ENCODE measurements at regions not wholly inside any gene's neighbourhood (a gene's known extent, or its start where the extent isn't known, plus 50 kb on each side); places are given as distances from the start of the nearest gene placed in this dataset.

GRCh38 chr10:133007360-133007858 lies 65.0 kb upstream of the CFAP46 start:
- no peak overlapping the region for H3K27ac Mint-ChIP-seq
- H3K36me3 Mint-ChIP-seq, result no peaks in the 10 kb centered on the region
- no peak overlapping the region for H3K4me3 Mint-ChIP-seq
- DNase-seq (no peak), ATAC-seq (ENCODE audit: low read depth in 2 of 2) (no peak)
- peaks cover 3 to 5% (median 5%) of the 10 kb centered on the region in 3 donors for H3K27me3 Mint-ChIP-seq
- H3K4me1 Mint-ChIP-seq, result no peaks in the 10 kb centered on the region
- H3K9me3 Mint-ChIP-seq, result no peaks in the 10 kb centered on the region

- Mint-ChIP-seq H3K27ac (no peak overlapping the region), H3K9me3 (no peaks in the 10 kb centered on the region), H3K27me3 (peaks cover 4 to 9% (median 5%) of the 10 kb centered on the region in 3 donors), H3K4me1 (no peaks in the 10 kb centered on the region), H3K4me3 (no peak overlapping the region), H3K36me3 (no peaks in the 10 kb centered on the region)
- DNase-seq (no peak), ATAC-seq (ENCODE audit: low read depth in 2 of 2) (no peak)
Observed at GRCh38 chr10:133006806-133007205, 64.4 kb upstream of the CFAP46 start.

- no peaks in the 10 kb centered on the region for H3K4me1 Mint-ChIP-seq
- DNase-seq (no peak), ATAC-seq (ENCODE audit: low read depth in 2 of 2) (no peak)
- H3K27ac Mint-ChIP-seq, result no peak overlapping the region
- H3K36me3 Mint-ChIP-seq, result no peaks in the 10 kb centered on the region
- no peak overlapping the region for H3K4me3 Mint-ChIP-seq
- peaks cover 4 to 15% (median 10%) of the 10 kb centered on the region in 3 donors for H3K27me3 Mint-ChIP-seq
- no peaks in the 10 kb centered on the region for H3K9me3 Mint-ChIP-seq
Observed at GRCh38 chr10:133006202-133006601, 63.8 kb upstream of the CFAP46 start.

- Mint-ChIP-seq H3K27ac (no peak overlapping the region), H3K27me3 (peaks cover 4 to 24% (median 21%) of the 10 kb centered on the region in 3 donors)
- no peak for DNase-seq
Observed at GRCh38 chr10:133004478-133004877, 62.1 kb upstream of the CFAP46 start.

GRCh38 chr10:133003188-133003587 lies 60.8 kb upstream of the CFAP46 start:
- H3K4me1 Mint-ChIP-seq, result no peaks in the 10 kb centered on the region
- H3K9me3 Mint-ChIP-seq, result no peaks in the 10 kb centered on the region
- DNase-seq, result no peak
- no peak overlapping the region for H3K27ac Mint-ChIP-seq
- no peak for ATAC-seq (ENCODE audit: low read depth in 2 of 2)
- H3K27me3 Mint-ChIP-seq, result peaks cover 4 to 27% (median 25%) of the 10 kb centered on the region in 3 donors
- H3K36me3 Mint-ChIP-seq, result no peaks in the 10 kb centered on the region
- H3K4me3 Mint-ChIP-seq, result no peak overlapping the region

More at GRCh38 chr10:133004478-133004877, 62.1 kb upstream of the CFAP46 start:
- Mint-ChIP-seq H3K4me1 (no peaks in the 10 kb centered on the region), H3K36me3 (no peaks in the 10 kb centered on the region), H3K4me3 (no peak overlapping the region), H3K9me3 (no peaks in the 10 kb centered on the region)
- no peak for ATAC-seq (ENCODE audit: low read depth in 2 of 2)

GRCh38 chr10:133002685-133003084 lies 60.3 kb upstream of the CFAP46 start:
- no peak overlapping the region for H3K4me3 Mint-ChIP-seq
- ATAC-seq (ENCODE audit: low read depth in 2 of 2), result no peak
- peaks cover 4 to 27% (median 25%) of the 10 kb centered on the region in 3 donors for H3K27me3 Mint-ChIP-seq
- H3K9me3 Mint-ChIP-seq, result no peaks in the 10 kb centered on the region
- no peaks in the 10 kb centered on the region for H3K4me1 Mint-ChIP-seq
- H3K27ac Mint-ChIP-seq, result peak overlapping the region in 1 of 6 donors; percentile 21
- H3K36me3 Mint-ChIP-seq, result no peaks in the 10 kb centered on the region
- DNase-seq, result no peak

GRCh38 chr10:133001114-133001513 lies 58.7 kb upstream of the CFAP46 start:
- H3K4me1 Mint-ChIP-seq, result no peaks in the 10 kb centered on the region
- H3K9me3 Mint-ChIP-seq, result no peaks in the 10 kb centered on the region
- H3K27ac Mint-ChIP-seq, result no peak overlapping the region

GRCh38 chr10:133000648-133001047 lies 58.3 kb upstream of the CFAP46 start:
- H3K4me1 Mint-ChIP-seq, result no peaks in the 10 kb centered on the region

More at GRCh38 chr10:133001114-133001513, 58.7 kb upstream of the CFAP46 start:
- ATAC-seq (ENCODE audit: low read depth in 2 of 2), result no peak
- H3K27me3 Mint-ChIP-seq, result peaks cover 4 to 25% (median 23%) of the 10 kb centered on the region in 3 donors
- no peaks in the 10 kb centered on the region for H3K36me3 Mint-ChIP-seq
- no peak for DNase-seq
- H3K4me3 Mint-ChIP-seq, result no peak overlapping the region

GRCh38 chr10:132997517-132998265 lies 55.3 kb upstream of the CFAP46 start:
- H3K4me1 Mint-ChIP-seq, result no peaks in the 10 kb centered on the region
- no peaks in the 10 kb centered on the region for H3K36me3 Mint-ChIP-seq
- H3K27me3 Mint-ChIP-seq, result peaks cover 4 to 31% (median 22%) of the 10 kb centered on the region in 3 donors
- no peak for DNase-seq
- H3K9me3 Mint-ChIP-seq, result no peaks in the 10 kb centered on the region
- peak overlapping the region in 2 of 8 donors; percentile 5 to 53 for H3K4me3 Mint-ChIP-seq
- peak overlapping the region in 1 of 6 donors; percentile 82 for H3K27ac Mint-ChIP-seq
- no peak for ATAC-seq (ENCODE audit: low read depth in 2 of 2)

More at GRCh38 chr10:133000648-133001047, 58.3 kb upstream of the CFAP46 start:
- no peak for ATAC-seq (ENCODE audit: low read depth in 2 of 2)
- Mint-ChIP-seq H3K27me3 (peaks cover 4 to 25% (median 23%) of the 10 kb centered on the region in 3 donors), H3K27ac (no peak overlapping the region), H3K9me3 (no peaks in the 10 kb centered on the region), H3K4me3 (no peak overlapping the region), H3K36me3 (no peaks in the 10 kb centered on the region)
- DNase-seq, result no peak

GRCh38 chr10:132996603-132997343 lies 54.4 kb upstream of the CFAP46 start:
- DNase-seq (no peak), ATAC-seq (ENCODE audit: low read depth in 2 of 2) (no peak)
- Mint-ChIP-seq H3K36me3 (no peaks in the 10 kb centered on the region), H3K4me1 (no peaks in the 10 kb centered on the region), H3K27ac (no peak overlapping the region), H3K27me3 (peaks cover 0 to 31% (median 15%) of the 10 kb centered on the region in 3 donors), H3K4me3 (no peak overlapping the region), H3K9me3 (no peaks in the 10 kb centered on the region)

- Mint-ChIP-seq H3K4me3 (no peak overlapping the region), H3K27me3 (peaks cover 0 to 32% (median 9%) of the 10 kb centered on the region in 3 donors), H3K4me1 (no peaks in the 10 kb centered on the region), H3K27ac (no peak overlapping the region), H3K9me3 (no peaks in the 10 kb centered on the region), H3K36me3 (no peaks in the 10 kb centered on the region)
- ATAC-seq (ENCODE audit: low read depth in 2 of 2), result no peak
- DNase-seq, result no peak
Observed at GRCh38 chr10:132995909-132996602, 53.7 kb upstream of the CFAP46 start.

GRCh38 chr10:132994811-132995210 lies 52.4 kb upstream of the CFAP46 start:
- DNase-seq (no peak), ATAC-seq (ENCODE audit: low read depth in 2 of 2) (no peak)
- Mint-ChIP-seq H3K27me3 (peaks cover 0 to 22% (median 7%) of the 10 kb centered on the region in 3 donors), H3K4me3 (no peak overlapping the region), H3K36me3 (no peaks in the 10 kb centered on the region), H3K9me3 (no peaks in the 10 kb centered on the region), H3K4me1 (no peaks in the 10 kb centered on the region), H3K27ac (no peak overlapping the region)

GRCh38 chr10:132994185-132994796 lies 51.9 kb upstream of the CFAP46 start:
- H3K36me3 Mint-ChIP-seq, result no peaks in the 10 kb centered on the region
- ATAC-seq (ENCODE audit: low read depth in 2 of 2), result no peak
- H3K27me3 Mint-ChIP-seq, result peaks cover 0 to 17% (median 2%) of the 10 kb centered on the region in 3 donors
- no peaks in the 10 kb centered on the region for H3K4me1 Mint-ChIP-seq
- no peak overlapping the region for H3K4me3 Mint-ChIP-seq
- no peak overlapping the region for H3K27ac Mint-ChIP-seq
- no peaks in the 10 kb centered on the region for H3K9me3 Mint-ChIP-seq
- no peak for DNase-seq

All from naive B cell (primary cell).